ENCODE measurements at regions not wholly inside any gene's neighbourhood (a gene's known extent, or its start where the extent isn't known, plus 50 kb on each side); places are given as distances from the start of the nearest gene placed in this dataset.

DNA sequence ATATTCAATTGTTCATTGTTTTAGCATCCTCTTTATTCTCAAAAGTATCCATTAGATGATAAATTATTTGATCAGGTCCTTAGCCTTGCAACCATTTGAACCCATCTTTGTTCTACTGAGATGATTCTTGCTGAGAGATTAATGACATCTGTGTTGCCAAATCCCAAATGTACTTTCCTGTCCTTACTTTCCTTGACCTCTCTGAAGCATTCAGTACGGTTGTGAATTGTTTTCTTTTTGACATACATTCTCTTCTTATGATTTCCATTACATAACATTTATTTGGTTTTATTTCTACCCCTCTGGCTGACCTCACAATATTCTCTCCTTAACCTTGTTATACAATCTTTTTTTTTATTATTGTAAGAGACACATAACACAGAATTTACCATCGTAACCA lies 1058.6 kb upstream of the CNTNAP5 start:
- Histone ChIP-seq H3K4me3 (no peak overlapping the region), H3K27me3 (replicated peaks) (no peaks in the 10 kb centered on the region), H3K4me1 (replicated peaks) (no peaks in the 10 kb centered on the region), H3K27ac (no peak overlapping the region), H3K36me3 (no peaks in the 10 kb centered on the region), H3K9me3 (replicated peaks) (0 out of 2 replicates have a peak, but pooled peaks cover 2% of the 10 kb centered on the region)
- DNase-seq (ENCODE audit: low read depth in 1 of 2, low spot score in 2 of 2): no peak

DNA sequence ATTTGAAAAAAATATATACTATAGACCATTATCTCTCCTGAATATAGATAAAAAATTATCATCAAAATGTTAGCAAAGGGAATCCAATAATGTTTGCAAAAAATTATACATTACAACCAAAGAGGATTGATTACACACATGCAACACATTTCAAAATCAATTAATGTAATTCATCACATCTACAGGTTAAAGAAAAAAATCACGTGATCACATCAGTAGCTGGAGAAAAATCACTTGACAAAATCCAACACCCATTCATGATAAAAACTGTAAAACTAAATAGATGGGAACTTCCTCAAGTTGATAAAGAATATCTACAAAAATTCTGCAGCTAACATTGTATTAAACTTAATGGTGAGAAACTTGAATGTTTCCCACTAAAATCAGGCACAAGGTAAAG lies 1047.5 kb upstream of the CNTNAP5 start:
- no peak for DNase-seq (ENCODE audit: low read depth in 1 of 2, low spot score in 2 of 2)
- H3K4me3 ChIP-seq: no peak overlapping the region
- H3K27ac ChIP-seq: no peak overlapping the region
- no peaks in the 10 kb centered on the region for H3K9me3 ChIP-seq (replicated peaks)
- no peaks in the 10 kb centered on the region for H3K4me1 ChIP-seq (replicated peaks)
- no peaks in the 10 kb centered on the region for H3K27me3 ChIP-seq (replicated peaks)
- no peaks in the 10 kb centered on the region for H3K36me3 ChIP-seq

DNA sequence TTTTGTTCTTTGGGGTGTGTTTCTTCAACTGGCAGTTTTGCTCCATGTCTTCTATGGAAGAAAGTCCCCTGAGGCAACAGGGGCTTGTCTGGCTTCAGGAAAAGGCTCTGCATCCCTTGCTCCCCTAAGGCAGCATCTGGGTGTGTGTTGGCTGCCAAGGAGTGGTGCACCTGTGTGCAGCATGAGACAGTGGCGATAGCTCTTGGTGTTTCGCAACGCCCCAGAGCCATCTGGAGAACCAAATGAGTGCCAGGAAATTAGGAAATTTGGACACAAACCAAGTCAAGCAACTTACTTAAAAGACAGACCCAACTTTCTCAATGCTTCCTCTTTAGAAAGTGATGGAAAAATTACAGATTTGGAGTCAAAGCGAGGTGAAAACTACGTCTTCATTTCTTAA lies 1044.4 kb upstream of the CNTNAP5 start:
- H3K27ac ChIP-seq: no peak overlapping the region
- no peak for DNase-seq (ENCODE audit: low read depth in 1 of 2, low spot score in 2 of 2)
- H3K9me3 ChIP-seq (replicated peaks): no peaks in the 10 kb centered on the region
- H3K4me3 ChIP-seq: no peak overlapping the region
- H3K36me3 ChIP-seq: no peaks in the 10 kb centered on the region
- H3K27me3 ChIP-seq (replicated peaks): no peaks in the 10 kb centered on the region
- H3K4me1 ChIP-seq (replicated peaks): no peaks in the 10 kb centered on the region

DNA sequence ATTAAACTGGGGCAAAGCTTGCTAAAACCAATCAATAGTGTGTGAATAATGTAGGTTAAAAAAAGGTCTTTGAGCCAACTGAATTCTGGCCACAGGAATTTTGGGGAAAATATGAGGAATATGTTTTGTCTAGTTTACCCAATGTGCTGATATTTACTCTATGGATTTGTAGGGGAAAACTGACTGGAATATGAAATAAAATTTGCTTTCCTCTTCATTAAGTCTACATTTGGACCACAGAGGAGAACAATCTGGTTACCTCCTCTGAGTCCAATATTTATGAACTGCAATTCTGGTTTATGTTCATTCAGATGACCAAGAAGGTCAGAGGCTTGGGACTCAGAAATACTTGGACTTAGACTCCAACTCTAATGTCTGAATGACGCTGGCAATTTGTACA lies 1042.2 kb upstream of the CNTNAP5 start:
- no peak overlapping the region for H3K4me3 ChIP-seq
- DNase-seq (ENCODE audit: low read depth in 1 of 2, low spot score in 2 of 2): no peak
- H3K9me3 ChIP-seq (replicated peaks): no peaks in the 10 kb centered on the region
- H3K27ac ChIP-seq: no peak overlapping the region
- no peaks in the 10 kb centered on the region for H3K4me1 ChIP-seq (replicated peaks)
- no peaks in the 10 kb centered on the region for H3K36me3 ChIP-seq
- no peaks in the 10 kb centered on the region for H3K27me3 ChIP-seq (replicated peaks)

DNA sequence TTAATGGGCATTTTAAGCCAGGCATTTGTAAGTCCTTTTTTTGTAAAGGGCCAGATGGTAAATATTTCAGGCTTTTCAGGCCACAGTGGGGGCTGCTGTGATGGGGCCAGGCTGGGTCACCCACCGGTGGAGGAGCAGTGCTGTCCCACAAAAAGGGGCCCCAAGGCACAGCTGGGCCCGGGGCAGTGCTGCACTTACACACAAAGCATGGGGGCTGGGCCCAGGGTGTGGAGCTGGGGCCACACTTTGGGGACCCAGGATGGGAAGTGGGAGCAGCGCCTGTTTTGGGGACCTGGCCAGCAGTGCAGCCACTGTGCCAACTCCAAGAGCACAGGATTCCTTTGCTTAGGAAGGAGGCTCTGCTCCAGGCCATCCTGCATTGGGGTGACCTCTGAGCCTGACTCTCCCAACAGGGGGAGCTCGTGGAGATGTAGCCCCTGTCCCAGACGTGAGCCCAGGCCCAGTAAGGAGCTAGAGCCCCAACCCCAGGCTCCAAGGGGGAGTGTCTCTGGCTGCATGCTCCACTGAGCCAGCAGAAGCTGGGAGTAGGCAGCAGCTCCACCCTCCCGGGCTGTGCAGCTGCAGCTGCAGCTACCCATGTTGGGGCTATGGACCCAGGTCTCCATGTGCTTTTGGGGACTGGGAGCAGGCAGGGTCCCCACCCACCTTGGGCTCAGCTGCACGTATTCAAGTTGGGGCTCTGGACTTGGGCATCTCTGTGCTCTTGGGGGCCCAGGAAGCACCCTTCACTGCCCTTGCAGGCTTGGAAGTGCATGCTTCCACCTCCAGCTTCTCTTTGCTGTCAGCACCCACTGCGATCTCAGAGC lies 1036.5 kb upstream of the CNTNAP5 start:
- H3K27ac ChIP-seq: no peak overlapping the region
- H3K4me1 ChIP-seq (replicated peaks): no peaks in the 10 kb centered on the region
- 0 out of 2 replicates have a peak, but pooled peaks cover 2% of the 10 kb centered on the region for H3K9me3 ChIP-seq (replicated peaks)
- no peaks in the 10 kb centered on the region for H3K27me3 ChIP-seq (replicated peaks)
- H3K4me3 ChIP-seq: no peak overlapping the region
- no peaks in the 10 kb centered on the region for H3K36me3 ChIP-seq
- DNase-seq (ENCODE audit: low read depth in 1 of 2, low spot score in 2 of 2): no peak

DNA sequence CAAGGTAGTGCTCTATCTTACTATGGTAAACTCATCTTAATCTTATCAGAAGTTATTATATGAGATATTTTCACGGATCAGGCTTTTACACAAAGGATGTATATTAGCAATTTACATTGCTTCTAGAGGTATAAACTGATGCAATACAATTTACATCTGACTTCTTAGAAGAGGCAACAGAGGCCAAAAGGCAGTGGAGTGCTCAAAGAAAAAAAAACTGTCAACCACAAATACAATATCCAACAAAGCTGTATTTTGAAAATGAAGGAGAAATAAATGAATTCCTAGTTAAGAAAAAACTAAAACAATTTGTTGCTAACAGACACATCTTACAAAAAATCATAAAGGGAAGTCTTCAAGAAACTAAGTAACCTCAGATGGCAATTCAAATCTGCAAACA lies 1031.5 kb upstream of the CNTNAP5 start:
- no peak overlapping the region for H3K4me3 ChIP-seq
- H3K9me3 ChIP-seq (replicated peaks): no peaks in the 10 kb centered on the region
- H3K27me3 ChIP-seq (replicated peaks): no peaks in the 10 kb centered on the region
- DNase-seq (ENCODE audit: low read depth in 1 of 2, low spot score in 2 of 2): no peak
- H3K27ac ChIP-seq: no peak overlapping the region
- H3K4me1 ChIP-seq (replicated peaks): no peaks in the 10 kb centered on the region
- no peaks in the 10 kb centered on the region for H3K36me3 ChIP-seq

DNA sequence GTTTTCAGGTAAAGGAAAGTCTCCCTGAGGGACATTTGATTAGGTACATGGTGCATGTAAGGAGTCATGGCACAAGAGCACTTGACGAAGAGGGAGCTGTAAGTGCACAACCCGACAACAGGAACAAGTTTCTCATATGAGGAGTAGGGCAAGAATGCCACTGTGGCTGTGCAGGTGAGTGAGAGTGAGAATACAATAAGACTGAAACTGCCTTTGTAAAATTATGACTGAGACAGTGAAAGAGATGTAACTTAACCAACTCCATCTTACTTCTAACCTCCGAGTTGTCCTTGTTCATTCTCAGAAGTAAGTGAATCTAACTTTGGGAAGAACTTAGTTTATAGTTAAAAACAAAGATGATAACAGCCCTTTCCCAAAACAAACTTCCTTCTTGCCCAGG lies 1025.8 kb upstream of the CNTNAP5 start:
- DNase-seq (ENCODE audit: low read depth in 1 of 2, low spot score in 2 of 2): no peak
- Histone ChIP-seq H3K4me3 (no peak overlapping the region), H3K4me1 (replicated peaks) (no peaks in the 10 kb centered on the region), H3K27me3 (replicated peaks) (no peaks in the 10 kb centered on the region), H3K9me3 (replicated peaks) (no peaks in the 10 kb centered on the region), H3K36me3 (no peaks in the 10 kb centered on the region), H3K27ac (no peak overlapping the region)

DNA sequence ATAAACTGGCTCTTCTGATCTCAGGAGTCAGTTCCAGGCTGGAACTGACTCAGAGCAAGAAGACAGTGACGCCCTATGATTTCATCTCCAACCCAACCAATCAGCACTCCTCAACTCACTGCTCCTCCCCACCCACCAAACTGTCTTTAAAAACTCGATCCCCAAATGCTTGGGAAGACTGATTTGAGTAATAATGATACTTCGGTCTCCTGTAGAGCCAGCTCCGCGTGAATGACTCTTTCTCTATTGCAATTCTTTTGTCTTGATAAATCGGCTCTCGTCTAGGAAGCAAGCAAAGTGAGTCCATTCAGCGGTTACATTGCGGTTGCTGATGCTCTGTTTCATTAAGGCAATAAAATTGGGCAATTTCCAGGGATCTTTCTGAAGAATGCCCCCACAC lies 1025.3 kb upstream of the CNTNAP5 start:
- H3K27me3 ChIP-seq (replicated peaks): no peaks in the 10 kb centered on the region
- H3K36me3 ChIP-seq: no peaks in the 10 kb centered on the region
- H3K27ac ChIP-seq: no peak overlapping the region
- H3K4me1 ChIP-seq (replicated peaks): no peaks in the 10 kb centered on the region
- H3K4me3 ChIP-seq: no peak overlapping the region
- no peak for DNase-seq (ENCODE audit: low read depth in 1 of 2, low spot score in 2 of 2)
- no peaks in the 10 kb centered on the region for H3K9me3 ChIP-seq (replicated peaks)

DNA sequence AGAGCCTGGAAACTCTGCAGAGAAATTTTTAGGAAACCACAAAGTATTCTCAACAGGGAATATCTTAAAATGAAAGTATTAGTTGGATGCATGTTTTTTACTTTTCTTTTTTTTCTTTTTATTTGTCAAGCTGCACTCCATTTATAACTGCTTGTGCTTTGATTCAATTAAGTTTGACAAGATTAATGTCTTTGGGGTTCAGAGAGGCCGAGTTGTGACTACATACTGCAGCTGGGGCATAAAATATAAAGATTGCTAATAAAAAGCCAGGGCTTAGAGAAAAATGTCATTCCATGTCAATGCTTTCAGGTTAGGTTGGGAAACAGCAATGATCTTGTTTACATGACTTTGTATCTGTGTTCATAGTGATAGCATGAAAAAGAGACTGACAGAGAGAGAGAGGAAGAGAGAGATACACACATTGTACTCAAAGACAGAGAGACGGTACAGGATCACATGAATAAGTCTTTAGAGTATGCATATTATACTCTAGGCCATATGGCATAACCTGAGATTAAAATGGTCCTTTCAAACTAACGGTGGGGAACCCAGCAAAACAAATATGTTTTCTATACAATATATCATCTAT lies 1022.3 kb upstream of the CNTNAP5 start:
- Histone ChIP-seq H3K36me3 (no peaks in the 10 kb centered on the region), H3K9me3 (replicated peaks) (peaks cover 3% of the 10 kb centered on the region; the same call in 1 of the 2 replicates), H3K4me1 (replicated peaks) (no peaks in the 10 kb centered on the region), H3K27me3 (replicated peaks) (no peaks in the 10 kb centered on the region), H3K4me3 (no peak overlapping the region), H3K27ac (no peak overlapping the region)
- no peak for DNase-seq (ENCODE audit: low read depth in 1 of 2, low spot score in 2 of 2)

DNA sequence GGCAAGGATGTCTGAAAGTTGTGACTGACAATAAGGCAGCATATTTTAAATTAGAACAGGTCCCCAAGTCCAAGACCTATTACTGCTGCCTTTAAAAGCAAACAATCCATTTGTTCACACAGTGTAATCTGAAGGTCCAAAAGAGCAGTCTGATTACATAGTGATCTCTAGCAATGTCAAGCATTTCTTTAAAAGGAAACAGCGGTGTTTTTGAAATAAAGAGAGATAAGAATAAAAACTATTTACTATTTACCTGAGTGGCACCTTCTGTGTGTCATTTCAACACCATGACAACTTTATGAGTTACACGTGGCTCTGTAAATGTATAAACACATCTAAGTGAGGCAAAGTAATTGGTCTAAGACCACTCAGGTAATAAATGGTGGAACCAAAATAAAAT lies 1009.9 kb upstream of the CNTNAP5 start:
- Histone ChIP-seq H3K36me3 (no peaks in the 10 kb centered on the region), H3K27me3 (replicated peaks) (no peaks in the 10 kb centered on the region), H3K4me3 (no peak overlapping the region), H3K4me1 (replicated peaks) (no peaks in the 10 kb centered on the region), H3K27ac (no peak overlapping the region), H3K9me3 (replicated peaks) (0 out of 2 replicates have a peak, but pooled peaks cover 5% of the 10 kb centered on the region)
- DNase-seq (ENCODE audit: low read depth in 1 of 2, low spot score in 2 of 2): no peak

DNA sequence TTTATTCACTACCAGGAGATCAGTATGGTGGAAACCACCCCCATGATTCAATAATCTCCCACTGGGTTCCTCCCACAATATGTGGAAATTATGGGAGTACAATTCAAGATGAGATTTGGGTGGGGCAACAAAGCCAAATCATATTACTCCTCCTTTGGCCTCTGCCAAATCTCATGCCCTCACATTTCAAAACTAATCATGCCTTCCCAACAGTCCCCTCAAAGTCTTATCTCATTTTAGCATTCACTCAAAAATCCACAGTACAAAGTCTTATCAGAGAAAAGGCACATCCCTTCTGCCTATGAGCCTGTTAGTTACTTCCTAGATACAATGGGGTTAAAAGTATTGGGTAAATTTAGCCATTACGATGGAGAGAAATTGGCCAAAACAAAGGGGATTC lies 989.5 kb upstream of the CNTNAP5 start:
- Histone ChIP-seq H3K27me3 (replicated peaks) (no peaks in the 10 kb centered on the region), H3K4me1 (replicated peaks) (no peaks in the 10 kb centered on the region), H3K9me3 (replicated peaks) (no peaks in the 10 kb centered on the region), H3K36me3 (no peaks in the 10 kb centered on the region), H3K4me3 (no peak overlapping the region), H3K27ac (no peak overlapping the region)
- DNase-seq (ENCODE audit: low read depth in 1 of 2, low spot score in 2 of 2): no peak

DNA sequence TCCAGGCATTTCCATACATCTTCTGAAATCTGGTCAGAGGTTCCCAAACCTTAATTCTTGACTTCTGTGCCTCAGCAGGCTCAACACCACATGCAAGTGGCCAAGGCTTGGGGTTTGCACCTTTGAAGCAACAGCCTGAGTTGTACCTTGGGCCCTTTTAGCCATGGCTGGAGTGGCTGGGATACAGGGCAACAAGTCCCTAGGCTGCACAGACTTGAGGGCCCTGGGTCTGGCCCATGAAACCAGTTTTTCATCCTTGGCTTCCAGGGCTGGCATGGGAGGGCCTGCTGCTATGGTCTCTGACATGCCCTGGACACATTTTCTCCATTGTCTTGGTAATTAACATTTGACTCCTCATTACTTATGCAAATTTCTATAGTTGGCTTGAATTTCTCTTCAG lies 988.8 kb upstream of the CNTNAP5 start:
- Histone ChIP-seq H3K27ac (no peak overlapping the region), H3K27me3 (replicated peaks) (no peaks in the 10 kb centered on the region), H3K9me3 (replicated peaks) (no peaks in the 10 kb centered on the region), H3K4me1 (replicated peaks) (no peaks in the 10 kb centered on the region), H3K4me3 (no peak overlapping the region), H3K36me3 (no peaks in the 10 kb centered on the region)
- DNase-seq (ENCODE audit: low read depth in 1 of 2, low spot score in 2 of 2): no peak

DNA sequence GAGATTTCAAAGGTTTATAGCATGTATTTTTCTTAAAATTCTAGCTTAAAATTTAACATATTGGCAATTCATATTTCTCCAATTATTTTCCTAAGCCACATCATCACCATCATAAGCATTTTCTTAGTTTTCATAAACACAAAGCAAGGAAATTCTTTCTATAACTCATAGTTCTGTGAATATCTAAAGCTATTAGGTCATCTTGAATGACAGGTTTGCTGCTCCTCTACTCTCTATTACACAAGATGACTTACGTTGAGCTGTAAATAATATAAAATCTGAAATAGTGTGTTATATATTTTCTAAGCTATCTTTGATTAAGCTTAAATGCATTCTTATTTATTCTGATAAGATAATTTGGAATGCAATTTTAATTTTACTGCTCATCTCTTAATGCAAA lies 984.6 kb upstream of the CNTNAP5 start:
- no peak for DNase-seq (ENCODE audit: low read depth in 1 of 2, low spot score in 2 of 2)
- Histone ChIP-seq H3K4me3 (no peak overlapping the region), H3K27me3 (replicated peaks) (no peaks in the 10 kb centered on the region), H3K36me3 (no peaks in the 10 kb centered on the region), H3K27ac (no peak overlapping the region), H3K9me3 (replicated peaks) (no peaks in the 10 kb centered on the region), H3K4me1 (replicated peaks) (no peaks in the 10 kb centered on the region)

DNA sequence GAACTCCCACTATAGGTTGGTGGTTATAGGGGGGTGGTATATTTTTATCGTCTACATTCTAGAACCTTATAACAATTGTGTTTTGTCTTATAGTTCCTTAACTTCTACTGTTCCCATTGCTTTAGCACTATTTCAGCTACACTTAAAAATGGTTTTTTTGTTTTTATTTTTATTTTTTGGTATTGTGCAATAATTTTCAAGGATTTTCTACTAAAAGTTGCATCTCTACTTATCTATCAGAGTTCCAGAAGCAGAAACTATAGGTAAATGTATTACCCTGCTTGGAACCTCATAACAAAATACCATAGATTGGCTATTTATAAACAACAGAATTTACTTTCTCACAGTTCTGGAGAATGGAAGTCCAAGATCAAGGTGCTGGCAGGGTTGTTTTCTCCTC lies 981.6 kb upstream of the CNTNAP5 start:
- H3K9me3 ChIP-seq (replicated peaks): no peaks in the 10 kb centered on the region
- H3K27ac ChIP-seq: no peak overlapping the region
- H3K4me1 ChIP-seq (replicated peaks): no peaks in the 10 kb centered on the region
- no peak for DNase-seq (ENCODE audit: low read depth in 1 of 2, low spot score in 2 of 2)
- no peaks in the 10 kb centered on the region for H3K27me3 ChIP-seq (replicated peaks)
- H3K36me3 ChIP-seq: no peaks in the 10 kb centered on the region
- H3K4me3 ChIP-seq: no peak overlapping the region

All from SJSA1 (cell line).